Colonic mucosa (tissue), 4 donors: ENCODE measurements at regions not wholly inside any gene's neighbourhood (a gene's known extent, or its start where the extent isn't known, plus 50 kb on each side); places are given as distances from the start of the nearest gene placed in this dataset.

Experiments
- DNase-seq: peaks from one replicate; pipeline ENCODE4 v3.0.0-alpha.2; 2020
- H3K27ac ChIP-seq: fragments of 200-600 bp; one replicate; pipeline ENCODE4 v1.8.0; 2021
- H3K27me3 ChIP-seq: fragments of 200-600 bp; one replicate; pipeline ENCODE4 v1.8.0; 2021
- H3K36me3 ChIP-seq: fragments of 200-600 bp; one replicate; pipeline ENCODE4 v1.8.0; 2021
- H3K4me1 ChIP-seq: fragments of 200-600 bp; one replicate; pipeline ENCODE4 v1.8.0; 2021; ENCODE audit warnings: mild to moderate bottlenecking
- H3K4me3 ChIP-seq: fragments of 200-600 bp; one replicate; pipeline ENCODE4 v1.8.0; 2021
- H3K9ac ChIP-seq, 2 donors: one replicate each; pipeline ENCODE4 v1.7.0; 2013; ENCODE audit warnings: control low read depth in 2 of 2, low read depth in 2 of 2, low read length in 2 of 2
- H3K9me3 ChIP-seq: fragments of 200-600 bp; one replicate; pipeline ENCODE4 v1.8.0; 2021
- intact Hi-C: fragments of 100-400 bp; cut with DNase I; formaldehyde crosslinking; loops from one replicate; pipeline ENCODE4 v1.14.1; 2022
- TF ChIP-seq, protein P1 (sequence below): fragments of 200-600 bp; IDR thresholded peaks from one replicate; pipeline ENCODE4 v1.8.0; 2022; ENCODE audit warnings: antibody characterized with exemption, mild to moderate bottlenecking
- donor health status: healthy.
- donor health status: DM: no; HTN: no; CAD: no.
- donor health status: DM: no; HTN: no; CAD: no.

DNA sequence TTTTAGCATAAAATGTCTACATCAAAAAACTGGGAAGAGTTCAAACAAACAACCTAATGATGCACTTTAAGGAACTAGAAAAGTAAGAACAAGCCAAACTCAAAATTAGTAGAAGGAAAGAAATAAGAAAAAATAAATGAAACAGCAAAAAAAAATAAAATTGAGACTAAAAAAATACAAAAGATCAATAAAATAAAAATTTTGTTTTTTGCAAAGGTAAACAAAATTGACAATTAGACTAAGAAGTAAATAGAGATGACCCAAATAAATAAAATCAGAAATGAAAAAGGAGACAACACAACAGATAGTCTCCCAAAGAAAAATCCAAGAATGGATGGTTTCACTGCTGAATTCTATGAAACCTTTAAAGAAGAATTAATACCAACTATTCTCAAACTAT lies 89.6 kb upstream of the MME start:
- no peaks in the 10 kb centered on the region for H3K36me3 ChIP-seq
- no peak overlapping the region for H3K4me3 ChIP-seq
- intact Hi-C loops = no loop called here
- no peak for DNase-seq
- H3K27me3 ChIP-seq = no peaks in the 10 kb centered on the region
- H3K9me3 ChIP-seq = no peaks in the 10 kb centered on the region
- no peaks in the 10 kb centered on the region for H3K4me1 ChIP-seq
- no peak overlapping the region for H3K27ac ChIP-seq
- TF ChIP-seq, protein P1, sequence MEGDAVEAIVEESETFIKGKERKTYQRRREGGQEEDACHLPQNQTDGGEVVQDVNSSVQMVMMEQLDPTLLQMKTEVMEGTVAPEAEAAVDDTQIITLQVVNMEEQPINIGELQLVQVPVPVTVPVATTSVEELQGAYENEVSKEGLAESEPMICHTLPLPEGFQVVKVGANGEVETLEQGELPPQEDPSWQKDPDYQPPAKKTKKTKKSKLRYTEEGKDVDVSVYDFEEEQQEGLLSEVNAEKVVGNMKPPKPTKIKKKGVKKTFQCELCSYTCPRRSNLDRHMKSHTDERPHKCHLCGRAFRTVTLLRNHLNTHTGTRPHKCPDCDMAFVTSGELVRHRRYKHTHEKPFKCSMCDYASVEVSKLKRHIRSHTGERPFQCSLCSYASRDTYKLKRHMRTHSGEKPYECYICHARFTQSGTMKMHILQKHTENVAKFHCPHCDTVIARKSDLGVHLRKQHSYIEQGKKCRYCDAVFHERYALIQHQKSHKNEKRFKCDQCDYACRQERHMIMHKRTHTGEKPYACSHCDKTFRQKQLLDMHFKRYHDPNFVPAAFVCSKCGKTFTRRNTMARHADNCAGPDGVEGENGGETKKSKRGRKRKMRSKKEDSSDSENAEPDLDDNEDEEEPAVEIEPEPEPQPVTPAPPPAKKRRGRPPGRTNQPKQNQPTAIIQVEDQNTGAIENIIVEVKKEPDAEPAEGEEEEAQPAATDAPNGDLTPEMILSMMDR = no peak
- H3K9ac ChIP-seq = no peak overlapping the region

DNA sequence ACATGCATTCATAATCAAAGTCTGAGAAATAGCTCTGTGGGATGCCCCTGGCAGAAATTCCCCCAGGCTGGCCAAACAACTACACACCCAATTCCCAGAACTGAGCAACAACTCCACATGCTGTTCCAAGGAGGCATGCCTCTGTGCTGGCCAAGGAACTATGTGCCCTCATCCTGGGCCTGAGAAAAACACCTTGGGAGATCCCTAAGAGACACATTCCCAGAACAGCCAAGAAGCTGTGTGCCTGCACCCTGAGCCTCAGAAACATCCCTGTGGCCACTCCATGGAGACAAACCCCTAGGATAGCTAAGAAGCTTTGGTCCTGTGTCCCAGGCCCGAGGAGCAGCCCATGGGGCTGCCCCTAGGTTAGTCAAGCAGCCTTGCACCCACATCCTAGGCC lies 92.3 kb upstream of the MME start:
- Histone ChIP-seq H3K9ac (no peak overlapping the region), H3K36me3 (no peaks in the 10 kb centered on the region), H3K9me3 (no peaks in the 10 kb centered on the region), H3K27ac (no peak overlapping the region), H3K4me1 (no peaks in the 10 kb centered on the region), H3K4me3 (no peak overlapping the region), H3K27me3 (no peaks in the 10 kb centered on the region)
- DNase-seq = no peak
- intact Hi-C loops = no loop called here
- TF ChIP-seq, protein P1 = no peak

DNA sequence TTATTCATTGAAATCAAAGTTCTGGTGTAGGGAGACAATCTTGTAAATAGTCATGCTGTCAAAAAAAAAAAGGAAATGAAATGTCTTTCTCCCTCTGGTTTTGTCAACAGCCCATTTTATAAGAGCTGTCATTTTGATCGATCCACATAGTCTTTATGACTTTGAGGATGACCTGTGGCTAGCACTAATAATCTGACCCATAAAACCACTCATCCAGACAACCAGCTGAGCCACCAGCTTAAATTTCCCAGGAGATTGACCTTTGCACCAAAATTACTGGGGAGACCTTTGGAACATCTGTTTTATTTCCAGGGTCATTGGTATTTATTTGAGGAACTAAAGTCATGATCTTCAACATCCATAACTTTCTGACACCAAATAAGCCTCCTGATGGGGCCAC lies 98.5 kb upstream of the MME start:
- TF ChIP-seq, protein P1 = no peak
- intact Hi-C loops = no loop called here
- H3K4me1 ChIP-seq = no peaks in the 10 kb centered on the region

DNA sequence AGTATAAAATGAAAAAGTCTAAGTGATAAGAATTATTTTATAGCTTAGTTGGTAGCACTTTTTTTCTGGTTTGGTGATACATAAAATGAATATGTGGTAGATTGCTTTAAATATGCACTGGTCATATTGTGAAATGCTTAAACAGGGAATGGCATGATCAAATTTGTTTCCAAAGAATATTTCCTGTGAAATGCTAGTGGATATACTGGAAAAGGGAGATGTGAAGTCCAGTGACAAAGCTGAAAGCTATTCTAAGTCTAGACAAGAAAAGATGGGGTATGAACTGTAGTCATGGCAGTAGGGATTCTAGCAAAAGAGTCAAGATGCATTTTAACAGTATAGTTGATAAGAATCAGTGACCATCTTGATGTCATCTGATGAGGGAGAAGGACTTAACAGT lies 98.9 kb upstream of the MME start:
- Histone ChIP-seq H3K4me3 (no peak overlapping the region), H3K27ac (no peak overlapping the region), H3K9ac (no peak overlapping the region), H3K36me3 (no peaks in the 10 kb centered on the region), H3K27me3 (no peaks in the 10 kb centered on the region), H3K4me1 (no peaks in the 10 kb centered on the region), H3K9me3 (no peaks in the 10 kb centered on the region)
- DNase-seq = no peak
- intact Hi-C loops = no loop called here
- TF ChIP-seq, protein P1 = no peak

More for the DNA sequence above, 98.5 kb upstream of the MME start:
- H3K27me3 ChIP-seq = no peaks in the 10 kb centered on the region
- no peaks in the 10 kb centered on the region for H3K36me3 ChIP-seq
- H3K27ac ChIP-seq = no peak overlapping the region
- H3K4me3 ChIP-seq = no peak overlapping the region
- H3K9me3 ChIP-seq = no peaks in the 10 kb centered on the region
- H3K9ac ChIP-seq = no peak overlapping the region
- DNase-seq = no peak

GRCh38 chr3:154979331-154979730 lies 100.8 kb upstream of the MME start:
- Histone ChIP-seq H3K27ac (no peak overlapping the region), H3K36me3 (no peaks in the 10 kb centered on the region), H3K27me3 (no peaks in the 10 kb centered on the region), H3K4me1 (no peaks in the 10 kb centered on the region), H3K4me3 (no peak overlapping the region), H3K9me3 (no peaks in the 10 kb centered on the region), H3K9ac (no peak overlapping the region)
- no peak for DNase-seq
- intact Hi-C loops = no loop called here
- TF ChIP-seq, protein P1 = no peak

GRCh38 chr3:154977666-154978065 lies 102.5 kb upstream of the MME start:
- intact Hi-C loops = no loop called here
- no peak overlapping the region for H3K9ac ChIP-seq
- DNase-seq = no peak
- H3K4me3 ChIP-seq = no peak overlapping the region
- no peaks in the 10 kb centered on the region for H3K9me3 ChIP-seq
- TF ChIP-seq, protein P1 = no peak
- no peaks in the 10 kb centered on the region for H3K4me1 ChIP-seq
- no peaks in the 10 kb centered on the region for H3K36me3 ChIP-seq
- H3K27ac ChIP-seq = no peak overlapping the region
- no peaks in the 10 kb centered on the region for H3K27me3 ChIP-seq
